Glomerular visceral epithelial cell (primary cell): ENCODE measurements at regions not wholly inside any gene's neighbourhood (a gene's known extent, or its start where the extent isn't known, plus 50 kb on each side); places are given as distances from the start of the nearest gene placed in this dataset.

Source experiments
- DNase-seq: peaks from one replicate; pipeline ENCODE4 v3.0.0-alpha.2; 2016; ENCODE audit errors: extremely low spot score

DNA sequence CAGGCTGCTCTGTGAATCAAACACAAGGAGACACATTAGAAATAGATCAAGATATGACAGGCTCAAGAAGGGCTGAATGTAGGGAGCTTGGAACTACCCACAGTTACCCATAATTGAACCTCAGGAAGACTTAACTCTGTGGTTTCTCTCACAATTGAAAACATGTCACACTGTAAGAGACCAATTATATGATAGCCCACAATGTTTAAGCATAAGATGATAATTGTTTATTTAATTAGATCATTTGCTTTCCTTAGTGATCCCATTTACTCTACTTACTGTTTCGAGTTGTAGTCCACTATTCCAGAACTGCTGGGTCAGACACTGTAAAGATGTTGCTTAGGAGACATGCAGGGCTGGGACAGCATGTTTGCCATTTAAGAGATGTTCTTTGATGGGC lies 201.3 kb upstream of the RARB start:
- DNase-seq: no peak

DNA sequence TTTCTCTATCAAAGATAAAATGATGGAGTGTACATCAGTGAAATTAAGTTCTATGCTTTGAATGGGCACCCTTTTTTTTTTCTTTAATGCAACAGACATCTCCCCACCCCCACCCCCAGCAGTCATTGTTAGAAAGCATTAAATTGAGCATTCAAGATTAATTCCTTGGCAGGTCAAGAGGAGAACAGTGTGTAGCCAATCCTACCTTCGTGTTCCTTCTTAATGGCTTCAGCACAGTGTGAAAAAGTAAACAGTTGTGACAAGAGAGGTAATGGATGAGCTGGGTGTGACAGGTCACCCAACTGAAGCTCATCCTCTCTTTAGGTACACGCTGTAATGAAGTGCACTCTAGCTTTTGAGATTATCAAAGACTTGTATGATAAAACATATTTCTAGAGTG lies 198.5 kb upstream of the RARB start:
- no peak for DNase-seq

DNA sequence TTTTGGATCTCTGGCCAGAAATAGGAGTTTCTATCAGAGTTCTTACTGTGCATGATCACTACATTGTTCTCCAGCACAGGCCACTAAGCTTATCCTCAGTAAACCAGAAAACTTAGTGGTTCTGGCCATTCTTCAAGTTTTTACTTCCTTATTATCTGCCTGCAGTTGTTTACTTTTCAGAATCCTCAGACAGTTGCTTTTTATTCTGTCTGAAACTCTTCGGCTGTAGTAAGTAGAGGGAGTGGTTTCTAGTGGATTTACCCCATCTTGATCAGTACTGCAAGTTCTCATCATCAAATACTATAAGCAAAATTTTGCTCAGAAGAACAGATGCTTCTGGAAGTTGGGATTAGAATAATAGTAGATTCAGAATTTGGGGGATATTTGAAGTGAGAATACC lies 193.0 kb upstream of the RARB start:
- DNase-seq: no peak

DNA sequence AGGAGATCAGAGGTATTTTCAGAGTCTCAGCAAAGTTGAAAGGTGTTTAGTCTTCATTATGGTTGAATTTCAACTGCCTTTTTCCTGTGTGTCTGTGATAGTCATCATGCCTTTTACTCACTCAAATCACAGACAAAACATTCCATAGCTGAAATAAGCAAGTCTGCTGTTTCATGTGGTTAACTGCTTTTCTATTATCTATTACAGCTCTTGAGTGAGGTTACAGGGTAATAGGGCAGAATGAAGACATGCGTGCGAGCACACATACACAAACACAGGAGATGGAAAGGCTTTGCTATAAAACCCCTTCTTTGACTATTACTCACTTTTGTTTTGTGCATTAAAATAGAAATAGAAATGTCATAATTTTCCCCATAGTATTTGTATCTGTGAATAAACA lies 192.6 kb upstream of the RARB start:
- DNase-seq: no peak

DNA sequence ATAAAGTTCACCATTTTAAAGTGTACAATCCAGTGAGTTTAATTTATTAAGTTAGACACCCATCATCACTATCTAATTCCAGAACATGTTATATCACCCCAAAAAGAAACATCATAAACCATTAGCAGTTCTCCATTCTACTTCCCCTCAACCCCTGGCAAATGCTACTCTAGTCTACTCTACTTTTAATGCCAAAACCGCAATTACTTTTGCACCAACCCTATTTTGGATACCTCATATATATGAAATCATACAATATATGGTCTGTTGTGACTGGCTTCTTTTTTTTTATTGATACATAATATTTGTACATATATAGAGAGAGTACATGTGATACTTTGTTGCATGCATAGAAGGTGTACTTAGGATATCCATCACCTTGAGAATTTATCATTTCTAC lies 190.5 kb upstream of the RARB start:
- DNase-seq: no peak

DNA sequence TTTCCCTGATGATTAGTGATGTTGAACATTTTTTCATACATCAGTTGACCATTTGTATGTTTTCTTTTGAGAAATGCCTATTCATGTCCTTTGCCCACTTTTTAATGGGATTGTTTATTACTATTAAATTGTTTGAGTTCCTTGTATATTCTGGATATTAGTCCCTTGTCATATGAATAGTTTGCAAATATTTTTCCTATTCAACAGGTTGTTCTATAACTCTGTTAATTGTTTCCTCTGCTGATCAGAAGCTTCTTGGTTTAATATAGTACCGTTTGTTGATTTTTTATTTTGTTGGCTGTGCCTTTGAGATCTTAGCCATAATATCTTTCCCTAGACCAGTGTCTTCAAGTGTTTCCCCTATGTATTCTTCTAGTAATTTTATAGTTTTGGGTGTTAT lies 189.0 kb upstream of the RARB start:
- no peak for DNase-seq

DNA sequence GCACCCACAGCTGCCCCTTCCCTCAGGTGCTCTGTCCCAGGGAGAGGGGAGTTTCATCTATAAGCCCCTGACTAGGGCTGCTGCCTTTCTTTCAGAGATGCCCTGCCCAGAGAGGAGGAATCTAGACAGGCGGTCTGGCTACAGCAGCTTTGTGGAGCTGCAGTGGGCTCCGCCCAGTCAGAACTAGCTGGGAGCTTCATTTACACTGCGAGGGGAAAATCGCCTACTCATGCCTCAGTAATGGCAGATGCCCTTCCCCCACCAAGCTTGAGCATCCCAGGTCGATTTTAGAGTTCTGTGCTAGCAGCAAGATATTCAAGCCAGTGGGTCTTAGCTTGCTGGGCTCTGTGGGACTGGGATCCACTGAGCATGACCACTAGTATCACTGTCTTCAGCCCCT lies 181.2 kb upstream of the RARB start:
- no peak for DNase-seq

DNA sequence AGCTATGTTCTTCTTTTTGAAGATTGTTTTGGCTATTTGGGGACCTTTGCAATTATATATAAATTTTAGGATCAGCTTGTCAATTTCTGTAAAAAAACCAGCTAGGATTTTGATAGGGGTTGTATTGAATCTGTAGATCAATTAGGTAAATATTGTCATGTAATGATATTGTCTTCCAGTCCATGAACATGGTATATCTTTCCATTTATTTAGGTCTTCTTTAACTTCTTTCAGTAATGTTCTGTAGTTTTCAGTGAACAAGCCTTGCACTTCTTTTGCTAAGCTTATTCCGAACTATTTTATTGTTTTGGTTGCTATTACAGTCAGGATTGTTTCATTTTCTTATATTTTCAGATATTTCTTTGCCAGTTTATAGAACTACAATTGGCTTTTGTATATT lies 175.8 kb upstream of the RARB start:
- no peak for DNase-seq

DNA sequence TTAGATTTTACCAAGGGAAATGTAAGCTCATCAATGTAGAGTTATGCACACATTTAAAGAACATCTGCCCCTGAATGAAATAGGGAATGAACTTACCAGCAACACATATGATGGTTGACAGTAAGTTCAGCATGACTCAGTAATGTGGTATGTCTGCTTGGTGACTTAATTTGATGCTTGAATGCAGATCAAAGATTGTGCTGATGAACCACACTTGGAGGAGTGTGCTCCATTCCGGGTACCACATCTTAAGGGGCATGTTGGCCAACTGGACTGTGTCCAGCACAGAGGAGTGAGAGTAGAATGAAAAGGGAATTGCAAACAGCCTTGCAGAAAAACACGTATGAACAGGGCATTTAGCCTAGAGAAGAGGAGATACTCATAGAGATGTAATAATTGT lies 171.0 kb upstream of the RARB start:
- DNase-seq: no peak

DNA sequence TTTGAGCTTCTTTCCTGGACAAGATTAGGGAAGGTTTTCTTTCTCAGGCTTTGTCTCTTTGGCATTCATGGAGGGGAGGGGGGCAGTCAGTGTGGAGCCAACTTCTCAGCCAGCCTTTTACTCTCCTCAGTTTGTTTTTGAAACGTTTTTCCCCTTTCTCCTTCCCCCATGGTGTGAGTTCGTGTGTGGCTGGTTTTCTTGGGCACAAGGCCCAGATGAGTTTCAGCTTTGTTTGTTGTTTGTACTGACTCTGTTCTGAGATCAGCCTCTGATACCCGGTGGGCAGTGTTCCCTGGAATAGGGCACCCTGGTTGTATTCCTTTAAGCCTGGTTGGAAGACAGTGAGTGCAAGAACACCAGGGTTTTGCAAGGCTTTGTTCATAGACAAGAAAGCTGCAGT lies 168.2 kb upstream of the RARB start:
- DNase-seq: no peak

DNA sequence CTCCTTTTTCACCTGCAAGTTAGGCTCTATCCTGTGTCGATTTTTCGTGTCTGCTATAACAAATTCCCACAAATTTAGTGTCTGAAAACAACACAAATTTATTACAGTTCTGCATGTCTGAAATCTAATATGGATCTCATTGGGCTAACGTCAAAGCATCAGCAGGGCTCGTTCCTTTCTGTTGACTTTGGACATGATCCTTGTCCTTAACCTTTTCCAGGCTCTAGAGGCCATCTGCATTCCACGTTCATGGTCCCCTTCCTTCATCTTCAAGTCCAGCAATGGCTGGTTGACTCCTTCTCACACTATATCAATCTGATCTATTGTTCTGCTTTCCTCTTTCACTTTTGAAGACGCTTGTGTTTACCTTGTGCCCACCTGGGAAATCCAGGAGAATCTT lies 165.7 kb upstream of the RARB start:
- no peak for DNase-seq

DNA sequence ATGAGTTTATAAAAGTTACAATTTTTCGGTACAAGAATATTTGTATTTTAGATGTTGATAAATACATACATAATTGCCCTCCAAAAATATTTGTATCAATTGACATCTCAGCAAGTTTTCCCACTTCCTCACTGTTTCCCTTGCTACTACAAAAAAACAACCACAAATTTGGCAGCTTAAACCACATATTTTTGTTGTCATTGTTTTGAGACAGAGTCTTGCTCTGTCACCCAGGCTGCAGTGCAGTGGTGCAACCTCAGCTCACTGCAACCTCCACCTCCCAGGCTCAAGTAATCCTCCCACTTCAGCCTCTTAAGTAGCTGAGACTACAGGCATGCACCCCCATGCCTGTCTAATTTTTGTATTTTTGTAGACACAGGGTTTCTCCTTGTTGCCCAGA lies 162.8 kb upstream of the RARB start:
- DNase-seq: no peak

DNA sequence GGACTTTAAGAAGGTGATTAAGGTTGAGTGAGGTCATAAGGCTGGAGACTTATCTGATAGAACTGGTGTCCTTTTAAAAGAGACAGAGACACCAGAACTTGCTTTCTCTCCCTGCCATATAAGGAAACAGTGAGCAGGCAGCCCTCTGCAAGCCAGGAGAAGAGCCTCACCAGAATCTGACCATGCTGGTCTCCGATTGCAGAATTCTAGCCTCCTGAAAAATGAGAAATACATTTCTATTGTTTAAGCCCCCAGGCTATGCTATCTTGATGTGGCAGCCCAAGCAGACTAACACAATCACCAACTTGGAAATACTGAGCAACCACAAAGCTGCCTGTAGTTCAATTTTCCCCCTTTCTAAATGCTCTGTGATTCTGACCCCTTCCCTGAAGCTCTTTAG lies 161.4 kb upstream of the RARB start:
- DNase-seq: no peak

DNA sequence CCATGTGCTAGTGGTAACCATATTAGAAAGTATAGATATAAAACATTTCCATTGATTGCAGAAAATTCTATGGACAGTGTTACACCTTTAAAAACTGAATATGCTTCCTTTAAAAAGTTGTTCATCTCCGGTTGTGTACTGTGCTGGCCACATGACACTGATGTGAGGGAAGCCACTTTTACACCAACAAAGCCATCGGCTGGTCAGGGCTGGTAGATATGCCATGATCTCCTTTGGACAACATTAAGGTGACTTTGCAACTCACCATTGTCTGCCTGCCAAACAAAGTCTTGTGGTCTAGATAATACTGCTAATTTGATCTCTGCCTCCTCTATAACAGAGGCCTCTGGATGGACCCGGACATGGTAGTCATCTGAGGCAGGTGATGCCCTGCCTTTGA lies 156.0 kb upstream of the RARB start:
- DNase-seq: no peak

DNA sequence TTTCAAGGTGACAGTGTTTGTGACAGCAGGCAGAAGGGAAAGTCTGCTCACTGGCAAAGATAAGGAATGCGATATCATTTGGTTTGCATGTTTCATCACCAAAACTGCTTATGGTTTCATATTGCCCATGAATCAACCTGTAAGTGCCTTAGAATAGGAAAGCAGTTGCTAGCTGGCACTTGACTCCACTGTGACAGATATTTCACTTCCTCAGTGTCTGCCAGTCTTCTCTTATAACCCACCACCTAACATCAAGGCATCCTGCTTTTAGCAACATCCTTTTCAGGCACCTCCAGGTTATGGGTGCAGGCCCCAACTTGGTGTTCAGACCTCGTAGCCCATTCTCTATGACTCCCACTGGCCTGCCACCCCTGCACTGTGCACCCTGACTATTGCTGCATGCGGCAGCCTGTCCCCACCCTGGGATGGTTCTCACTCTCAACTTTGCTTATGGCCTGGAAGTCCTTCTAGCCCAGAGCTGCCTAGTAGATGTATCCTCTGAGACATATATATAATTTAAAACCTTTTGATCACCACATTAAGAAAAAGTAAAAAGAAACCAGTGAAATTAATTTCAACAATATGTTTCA lies 154.4 kb upstream of the RARB start:
- no peak for DNase-seq

DNA sequence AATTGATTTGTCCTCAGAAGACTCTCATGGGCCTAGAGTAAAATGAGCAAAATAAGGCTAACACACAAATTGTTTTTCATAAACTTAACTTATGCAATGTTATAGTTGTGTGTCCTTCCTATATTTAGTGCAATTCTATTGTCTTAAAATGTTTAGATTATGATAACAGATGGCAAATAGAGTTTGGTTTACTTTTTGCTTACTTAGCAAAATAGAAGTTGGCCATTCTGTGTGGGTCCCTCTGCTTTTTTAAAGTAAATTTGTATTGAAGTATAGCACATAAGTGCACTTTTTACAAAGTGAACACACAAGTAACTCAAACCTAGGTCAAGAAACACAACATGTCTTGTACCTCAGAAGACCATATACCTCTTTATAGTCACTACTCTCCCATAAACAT lies 150.6 kb upstream of the RARB start:
- DNase-seq: no peak

DNA sequence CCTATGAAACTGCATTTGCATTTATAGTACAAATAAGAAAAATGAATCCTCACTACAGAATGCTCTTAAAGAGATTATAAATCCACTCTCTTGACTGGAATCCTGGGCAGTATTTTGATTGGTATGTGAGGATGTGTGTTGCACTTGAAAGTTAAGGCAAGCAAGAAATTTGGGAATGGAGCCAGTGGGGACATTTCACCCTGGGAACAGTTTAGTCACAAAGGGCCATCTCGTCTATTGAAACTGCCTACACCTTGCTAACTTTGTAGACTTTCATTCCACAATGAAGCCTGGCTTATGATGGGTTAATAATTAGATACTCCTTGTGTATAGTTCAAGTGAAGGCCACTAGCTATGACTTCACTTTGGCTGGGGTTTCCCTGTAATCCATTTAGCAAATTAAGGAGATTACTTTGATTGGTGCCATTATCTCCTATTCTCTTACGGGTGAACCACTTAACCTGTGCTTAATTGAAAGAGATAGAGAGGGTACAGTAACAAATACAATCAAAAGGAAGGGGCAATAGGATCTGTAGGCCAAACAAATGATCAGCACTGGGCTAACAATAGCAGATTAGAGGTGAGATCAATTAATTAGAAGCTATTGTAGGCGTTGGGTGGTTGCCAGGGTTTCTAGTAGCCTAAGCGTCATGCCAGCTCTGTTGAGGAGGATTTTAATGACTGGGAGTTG lies 146.9 kb upstream of the RARB start:
- no peak for DNase-seq

DNA sequence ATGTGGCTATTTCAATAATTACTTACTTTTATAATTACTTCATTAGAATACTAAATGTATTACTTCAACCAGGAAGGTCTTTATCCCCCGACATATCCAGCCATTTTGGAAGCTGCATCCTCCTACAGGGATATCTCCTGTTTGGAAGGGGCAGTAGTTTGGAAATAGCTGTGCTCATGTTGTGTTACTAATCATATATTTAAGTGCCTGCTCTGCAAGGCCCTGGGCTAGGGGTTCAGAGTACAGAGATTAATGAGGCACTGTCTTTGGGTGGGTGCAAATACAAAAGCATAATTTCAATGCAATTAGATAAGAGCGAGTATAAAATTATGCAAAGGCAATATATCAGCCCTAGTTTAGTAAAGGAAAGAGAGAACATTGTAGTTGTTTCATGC lies 146.3 kb upstream of the RARB start:
- no peak for DNase-seq

DNA sequence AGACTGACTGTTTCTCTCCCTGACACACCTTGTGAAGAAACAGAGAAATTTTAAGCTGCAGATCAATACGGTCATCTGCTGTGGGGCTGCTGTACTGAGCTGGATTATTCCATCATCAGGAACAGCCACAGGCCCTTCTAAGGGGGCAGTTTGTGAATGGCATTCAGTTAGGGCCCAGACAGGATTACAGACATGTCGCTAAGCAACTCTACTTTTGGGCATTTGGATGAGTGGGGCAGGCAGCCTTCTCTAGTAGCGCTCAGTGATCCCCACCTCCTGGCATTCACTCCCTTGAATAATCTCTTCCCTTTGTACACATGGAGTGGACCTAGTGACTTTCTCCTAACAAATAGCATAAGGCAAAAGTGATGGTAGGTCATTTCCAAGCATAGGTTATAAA lies 144.4 kb upstream of the RARB start:
- DNase-seq: no peak

DNA sequence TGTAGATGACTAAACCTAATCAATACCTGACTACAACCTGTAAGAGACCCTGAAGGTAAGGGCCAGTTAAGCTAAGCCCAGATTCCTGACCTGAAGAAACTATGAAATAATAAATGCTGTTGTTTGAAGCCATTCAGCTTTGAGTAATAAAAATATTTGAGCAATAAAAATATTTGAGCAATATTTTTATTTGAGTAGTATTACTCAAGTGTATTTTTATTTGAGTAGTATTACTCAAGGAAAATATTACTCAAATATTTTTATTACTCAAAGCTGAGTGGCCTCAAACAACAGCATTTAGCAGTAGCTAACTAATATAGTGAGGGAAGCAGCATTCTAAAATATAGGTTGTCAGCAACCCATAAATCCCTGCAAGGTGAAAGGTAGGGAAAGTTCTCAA lies 143.8 kb upstream of the RARB start:
- DNase-seq: no peak

DNA sequence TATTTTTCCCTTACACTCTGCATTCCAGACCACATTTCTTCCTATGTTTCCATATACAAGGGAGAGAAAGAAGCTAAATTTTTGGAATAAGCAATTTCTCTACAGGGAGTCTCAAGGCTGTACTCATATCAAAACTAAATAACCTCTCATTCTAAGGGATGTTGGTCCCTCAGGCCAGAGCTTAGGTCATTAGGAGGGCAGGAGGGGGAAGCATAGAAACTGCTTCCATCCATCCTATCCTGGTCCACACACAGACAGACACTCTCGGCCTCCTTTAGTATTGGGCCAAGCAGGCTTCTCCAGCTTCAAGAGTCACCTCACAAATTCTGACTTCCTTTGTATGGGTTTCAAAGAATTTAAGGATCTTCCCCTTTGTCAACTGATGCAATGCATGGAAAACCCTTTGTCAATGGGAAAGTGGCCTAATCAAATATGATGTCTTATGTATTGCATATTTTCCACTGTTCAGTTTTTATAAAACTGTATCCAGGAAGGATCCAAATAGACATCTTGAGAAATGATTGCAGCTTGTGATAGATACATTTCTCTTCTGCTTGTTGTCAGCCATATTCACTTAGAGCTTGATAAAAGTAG lies 140.7 kb upstream of the RARB start:
- no peak for DNase-seq

DNA sequence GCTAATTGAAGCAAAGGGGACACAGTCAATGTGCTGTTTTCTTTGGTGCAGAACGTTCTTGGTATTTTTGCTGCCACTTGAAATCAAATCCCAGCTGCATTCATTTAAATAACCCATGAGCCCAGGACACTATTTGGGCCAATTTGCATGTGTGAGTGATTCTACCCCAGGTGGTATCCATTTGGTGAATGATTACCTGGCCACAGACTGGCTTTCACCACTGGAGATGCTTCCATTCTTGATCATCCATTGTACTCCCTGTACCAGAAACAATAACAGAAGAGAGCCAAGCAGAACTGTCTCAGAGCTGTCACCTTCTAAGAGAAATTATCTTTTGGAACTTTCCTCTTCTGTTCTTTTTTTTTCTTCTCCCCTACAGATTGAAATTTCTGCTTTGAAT lies 139.7 kb upstream of the RARB start:
- DNase-seq: no peak

DNA sequence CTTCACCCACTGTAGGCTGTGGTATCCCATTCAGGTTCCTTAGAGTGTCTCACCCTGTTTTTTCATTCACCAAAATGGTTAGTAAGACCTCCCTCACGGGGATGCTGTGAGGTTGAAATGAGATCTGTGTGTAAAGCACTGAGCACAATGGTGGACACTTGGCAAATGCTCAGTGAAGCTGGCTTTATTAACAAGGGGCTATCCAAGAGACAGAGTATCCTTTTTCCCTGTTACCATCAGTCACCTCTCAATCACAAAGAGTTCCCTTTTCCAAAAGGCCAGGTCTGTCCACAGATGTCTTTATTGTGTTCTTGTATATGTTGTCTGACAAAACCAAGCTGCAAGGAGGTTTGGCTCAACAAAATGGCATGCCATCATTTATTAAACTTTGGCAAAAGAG lies 138.9 kb upstream of the RARB start:
- no peak for DNase-seq

DNA sequence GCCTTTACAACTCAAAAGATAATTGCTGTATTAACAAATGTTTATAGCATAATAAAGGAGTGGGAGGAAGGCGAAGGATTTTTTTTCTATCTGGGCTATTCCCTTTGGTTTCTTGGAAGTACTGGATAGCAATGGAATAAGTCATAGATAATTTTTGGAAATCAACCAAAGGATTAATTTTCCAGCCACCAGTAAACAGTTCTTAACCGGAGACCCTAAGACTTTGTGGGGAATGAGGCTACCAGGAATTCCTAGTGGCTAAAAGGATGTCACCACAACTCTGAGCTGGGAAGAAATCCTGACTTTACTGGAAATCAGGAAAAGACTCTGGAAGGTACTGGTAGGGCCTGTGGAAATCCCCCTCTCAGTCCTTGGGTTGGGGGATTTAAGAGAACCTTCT lies 138.4 kb upstream of the RARB start:
- no peak for DNase-seq
